ENCODE measurements at regions not wholly inside any gene's neighbourhood (a gene's known extent, or its start where the extent isn't known, plus 50 kb on each side); places are given as distances from the start of the nearest gene placed in this dataset.

DNA sequence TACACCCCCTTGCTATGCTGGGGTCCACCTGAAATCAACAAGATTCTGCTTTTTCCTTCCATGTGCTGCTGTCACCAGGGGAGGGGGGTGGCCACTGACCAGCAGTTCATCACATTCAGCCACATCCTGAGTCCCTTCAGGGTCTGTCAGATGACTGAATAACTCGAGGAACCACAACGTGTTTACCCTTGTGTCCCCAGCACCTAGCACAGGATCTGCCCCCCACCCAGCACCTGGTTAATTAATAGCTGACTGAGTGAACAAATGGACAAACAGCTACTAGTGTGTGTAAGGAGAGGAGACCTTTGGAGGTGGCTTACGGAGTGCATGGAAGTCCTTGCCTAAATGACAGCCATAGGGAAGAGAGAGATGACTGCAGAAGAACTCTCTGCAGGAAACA lies 119.5 kb upstream of the NCAM1 start:
- TF ChIP-seq EZH2phosphoT487 (IDR thresholded peaks at IDR 0.05; ENCODE audit: borderline replicate concordance, low read length) = no peak
- TF ChIP-seq, protein P1, sequence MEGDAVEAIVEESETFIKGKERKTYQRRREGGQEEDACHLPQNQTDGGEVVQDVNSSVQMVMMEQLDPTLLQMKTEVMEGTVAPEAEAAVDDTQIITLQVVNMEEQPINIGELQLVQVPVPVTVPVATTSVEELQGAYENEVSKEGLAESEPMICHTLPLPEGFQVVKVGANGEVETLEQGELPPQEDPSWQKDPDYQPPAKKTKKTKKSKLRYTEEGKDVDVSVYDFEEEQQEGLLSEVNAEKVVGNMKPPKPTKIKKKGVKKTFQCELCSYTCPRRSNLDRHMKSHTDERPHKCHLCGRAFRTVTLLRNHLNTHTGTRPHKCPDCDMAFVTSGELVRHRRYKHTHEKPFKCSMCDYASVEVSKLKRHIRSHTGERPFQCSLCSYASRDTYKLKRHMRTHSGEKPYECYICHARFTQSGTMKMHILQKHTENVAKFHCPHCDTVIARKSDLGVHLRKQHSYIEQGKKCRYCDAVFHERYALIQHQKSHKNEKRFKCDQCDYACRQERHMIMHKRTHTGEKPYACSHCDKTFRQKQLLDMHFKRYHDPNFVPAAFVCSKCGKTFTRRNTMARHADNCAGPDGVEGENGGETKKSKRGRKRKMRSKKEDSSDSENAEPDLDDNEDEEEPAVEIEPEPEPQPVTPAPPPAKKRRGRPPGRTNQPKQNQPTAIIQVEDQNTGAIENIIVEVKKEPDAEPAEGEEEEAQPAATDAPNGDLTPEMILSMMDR (IDR thresholded peaks at IDR 0.05; ENCODE audit: low read depth, low read length, poor library complexity, severe bottlenecking) = no peak

Measured in DOHH2 (cell line).